Esophagus squamous epithelium (tissue), 4 donors: ENCODE measurements at regions not wholly inside any gene's neighbourhood (a gene's known extent, or its start where the extent isn't known, plus 50 kb on each side); places are given as distances from the start of the nearest gene placed in this dataset.

Experiments used
- CTCF ChIP-seq, 6 experiments: fragments of 450-650 bp in 4 of 6; fragments of 200-600 bp in 2 of 6; sonication (generic) in 2 of 6; IDR thresholded peaks; one replicate each; pipeline ENCODE4 v1.5.1; 2016 to 2019; ENCODE audit warnings: antibody characterized with exemption in 6 of 6, mild to moderate bottlenecking in 4 of 6, moderate library complexity in 4 of 6
- POLR2A ChIP-seq, 4 donors: fragments of 450-650 bp; IDR thresholded peaks; one replicate each; pipeline ENCODE4 v1.6.1; 2017; ENCODE audit warnings: antibody characterized with exemption in 4 of 4, mild to moderate bottlenecking in 4 of 4, moderate library complexity in 3 of 4

GRCh38 chr4:64545593-64545992 lies 136.3 kb upstream of the TECRL start:
- no peak for TF ChIP-seq CTCF (IDR thresholded peaks at IDR 0.05)
- TF ChIP-seq POLR2A (IDR thresholded peaks at IDR 0.05): no peak
